ENCODE measurements at regions not wholly inside any gene's neighbourhood (a gene's known extent, or its start where the extent isn't known, plus 50 kb on each side); places are given as distances from the start of the nearest gene placed in this dataset.

DNA sequence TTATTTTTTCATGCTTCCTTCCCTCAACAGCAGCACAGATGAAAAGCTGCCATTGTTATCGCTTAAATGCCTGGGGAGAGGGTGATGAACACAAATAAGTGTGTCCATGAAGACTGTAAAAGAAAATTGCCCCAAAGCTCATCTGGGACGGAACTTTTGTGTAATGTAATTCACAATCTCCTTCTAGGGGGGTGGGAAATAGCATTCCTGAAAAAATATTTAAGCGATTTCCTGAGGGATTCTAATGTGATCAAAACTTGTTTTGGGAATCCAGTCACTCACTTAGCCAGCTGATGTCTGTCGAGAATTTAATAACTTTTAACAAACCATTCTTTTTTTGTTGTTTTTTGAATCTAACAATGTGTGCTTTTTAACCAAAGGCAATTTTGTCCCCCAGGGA, 427.9 kb downstream of the PLCL1 start (continued):
- TF ChIP-seq, protein P1, sequence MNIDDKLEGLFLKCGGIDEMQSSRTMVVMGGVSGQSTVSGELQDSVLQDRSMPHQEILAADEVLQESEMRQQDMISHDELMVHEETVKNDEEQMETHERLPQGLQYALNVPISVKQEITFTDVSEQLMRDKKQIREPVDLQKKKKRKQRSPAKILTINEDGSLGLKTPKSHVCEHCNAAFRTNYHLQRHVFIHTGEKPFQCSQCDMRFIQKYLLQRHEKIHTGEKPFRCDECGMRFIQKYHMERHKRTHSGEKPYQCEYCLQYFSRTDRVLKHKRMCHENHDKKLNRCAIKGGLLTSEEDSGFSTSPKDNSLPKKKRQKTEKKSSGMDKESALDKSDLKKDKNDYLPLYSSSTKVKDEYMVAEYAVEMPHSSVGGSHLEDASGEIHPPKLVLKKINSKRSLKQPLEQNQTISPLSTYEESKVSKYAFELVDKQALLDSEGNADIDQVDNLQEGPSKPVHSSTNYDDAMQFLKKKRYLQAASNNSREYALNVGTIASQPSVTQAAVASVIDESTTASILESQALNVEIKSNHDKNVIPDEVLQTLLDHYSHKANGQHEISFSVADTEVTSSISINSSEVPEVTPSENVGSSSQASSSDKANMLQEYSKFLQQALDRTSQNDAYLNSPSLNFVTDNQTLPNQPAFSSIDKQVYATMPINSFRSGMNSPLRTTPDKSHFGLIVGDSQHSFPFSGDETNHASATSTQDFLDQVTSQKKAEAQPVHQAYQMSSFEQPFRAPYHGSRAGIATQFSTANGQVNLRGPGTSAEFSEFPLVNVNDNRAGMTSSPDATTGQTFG (tag by site-specific recombination; IDR thresholded peaks at IDR 0.05; ENCODE audit: borderline replicate concordance) = no peak
- TF ChIP-seq ZNF292 (tag by site-specific recombination; IDR thresholded peaks at IDR 0.05; ENCODE audit: borderline replicate concordance, low read depth) (no peak), ZNF549 (tag by site-specific recombination; IDR thresholded peaks at IDR 0.05) (no peak), PRDM2 (tag by site-specific recombination; IDR thresholded peaks at IDR 0.05; ENCODE audit: borderline replicate concordance) (no peak)

DNA sequence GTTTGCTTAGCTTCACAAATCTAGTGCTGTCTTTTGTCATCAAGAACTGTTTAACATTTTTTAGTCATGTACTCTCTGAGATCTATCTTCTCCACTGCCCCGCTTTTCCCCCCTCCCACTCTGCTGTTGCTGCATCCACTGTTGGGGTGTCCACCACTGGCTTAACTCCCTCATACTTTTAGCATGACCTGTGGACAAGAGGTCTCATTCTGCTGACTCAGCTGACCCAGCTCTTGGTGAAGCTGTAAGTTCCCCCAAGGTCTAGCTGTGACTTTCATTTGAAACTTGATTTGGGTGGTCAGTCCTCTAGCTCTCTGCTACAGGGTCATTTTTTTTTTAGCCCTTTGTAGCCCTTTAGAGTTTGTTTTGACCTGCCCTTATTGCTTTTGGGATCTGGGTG, 427.2 kb downstream of the PLCL1 start:
- Histone ChIP-seq H3K9me3 (ENCODE audit: control insufficient read depth, insufficient read depth, low read depth, low read length) (no peaks in the 10 kb centered on the region), H3K36me3 (ENCODE audit: control insufficient read depth in 2 of 2, insufficient read depth in 1 of 2, low read length in 2 of 2) (no peaks in the 10 kb centered on the region), H3K4me3 (ENCODE audit: low read depth, low read length) (no peak overlapping the region), H3K27ac (ENCODE audit: extremely low read depth, low read depth, low read length) (no peak overlapping the region), H3K4me1 (ENCODE audit: control insufficient read depth, insufficient read depth, low read length) (no peaks in the 10 kb centered on the region)
- CTCF ChIA-PET = no interaction called here
- POLR2A ChIA-PET = no interaction called here
- TF ChIP-seq ZNF404 (tag by site-specific recombination; IDR thresholded peaks at IDR 0.05) (no peak), ZNF626 (tag by site-specific recombination; IDR thresholded peaks at IDR 0.05) (no peak), ZNF76 (tag by site-specific recombination; IDR thresholded peaks at IDR 0.05; ENCODE audit: borderline replicate concordance, low read depth) (no peak), ZNF560 (tag by site-specific recombination; IDR thresholded peaks at IDR 0.05; ENCODE audit: borderline replicate concordance) (no peak), ZNF624 (tag by site-specific recombination; IDR thresholded peaks at IDR 0.05) (no peak), EGR2 (tag by site-specific recombination; IDR thresholded peaks at IDR 0.05; ENCODE audit: low read depth) (no peak), PRDM2 (tag by site-specific recombination; IDR thresholded peaks at IDR 0.05; ENCODE audit: borderline replicate concordance) (no peak), ZNF530 (tag by site-specific recombination; IDR thresholded peaks at IDR 0.05; ENCODE audit: low read depth) (no peak), FEZF1 (tag by site-specific recombination; IDR thresholded peaks at IDR 0.05) (no peak), MEIS1 (CRISPR knock-in tag; IDR thresholded peaks at IDR 0.05; ENCODE audit: borderline replicate concordance) (no peak), OSR2 (tag by site-specific recombination; IDR thresholded peaks at IDR 0.05) (no peak), ZBTB21 (tag by site-specific recombination; IDR thresholded peaks at IDR 0.05) (no peak), ZNF114 (tag by site-specific recombination; IDR thresholded peaks at IDR 0.05) (no peak), ZNF549 (tag by site-specific recombination; IDR thresholded peaks at IDR 0.05) (no peak), ZNF596 (tag by site-specific recombination; IDR thresholded peaks at IDR 0.05) (no peak)
- TF ChIP-seq, protein P2, sequence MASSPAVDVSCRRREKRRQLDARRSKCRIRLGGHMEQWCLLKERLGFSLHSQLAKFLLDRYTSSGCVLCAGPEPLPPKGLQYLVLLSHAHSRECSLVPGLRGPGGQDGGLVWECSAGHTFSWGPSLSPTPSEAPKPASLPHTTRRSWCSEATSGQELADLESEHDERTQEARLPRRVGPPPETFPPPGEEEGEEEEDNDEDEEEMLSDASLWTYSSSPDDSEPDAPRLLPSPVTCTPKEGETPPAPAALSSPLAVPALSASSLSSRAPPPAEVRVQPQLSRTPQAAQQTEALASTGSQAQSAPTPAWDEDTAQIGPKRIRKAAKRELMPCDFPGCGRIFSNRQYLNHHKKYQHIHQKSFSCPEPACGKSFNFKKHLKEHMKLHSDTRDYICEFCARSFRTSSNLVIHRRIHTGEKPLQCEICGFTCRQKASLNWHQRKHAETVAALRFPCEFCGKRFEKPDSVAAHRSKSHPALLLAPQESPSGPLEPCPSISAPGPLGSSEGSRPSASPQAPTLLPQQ (tag by site-specific recombination; IDR thresholded peaks at IDR 0.05) = no peak
- TF ChIP-seq, protein P3, sequence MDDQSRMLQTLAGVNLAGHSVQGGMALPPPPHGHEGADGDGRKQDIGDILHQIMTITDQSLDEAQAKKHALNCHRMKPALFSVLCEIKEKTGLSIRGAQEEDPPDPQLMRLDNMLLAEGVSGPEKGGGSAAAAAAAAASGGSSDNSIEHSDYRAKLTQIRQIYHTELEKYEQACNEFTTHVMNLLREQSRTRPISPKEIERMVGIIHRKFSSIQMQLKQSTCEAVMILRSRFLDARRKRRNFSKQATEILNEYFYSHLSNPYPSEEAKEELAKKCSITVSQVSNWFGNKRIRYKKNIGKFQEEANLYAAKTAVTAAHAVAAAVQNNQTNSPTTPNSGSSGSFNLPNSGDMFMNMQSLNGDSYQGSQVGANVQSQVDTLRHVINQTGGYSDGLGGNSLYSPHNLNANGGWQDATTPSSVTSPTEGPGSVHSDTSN (CRISPR knock-in tag; IDR thresholded peaks at IDR 0.05) = no peak
